Jurkat, Clone E6-1 (cell line): ENCODE measurements at regions not wholly inside any gene's neighbourhood (a gene's known extent, or its start where the extent isn't known, plus 50 kb on each side); places are given as distances from the start of the nearest gene placed in this dataset.

ENCODE experiments used
- DNase-seq: peaks from one replicate; pipeline ENCODE4 v3.0.0-alpha.2; 2011; ENCODE audit warnings: low read depth, low spot score
- H3K4me3 ChIP-seq: 2 replicates; pipeline ENCODE4 v1.5.1; 2011; ENCODE audit warnings: mild to moderate bottlenecking, low read length, control low read depth, moderate library complexity

- DNase-seq = no peak
- no peak overlapping the region for H3K4me3 ChIP-seq
Measured at GRCh38 chr18:46387441-46388131, 269.4 kb downstream of the LOXHD1 start.

- H3K4me3 ChIP-seq = no peak overlapping the region
- DNase-seq = no peak
Measured at GRCh38 chr18:46388286-46388685, 268.7 kb downstream of the LOXHD1 start.

GRCh38 chr18:46392576-46392975 lies 264.4 kb downstream of the LOXHD1 start:
- no peak overlapping the region for H3K4me3 ChIP-seq
- DNase-seq = no peak

DNA sequence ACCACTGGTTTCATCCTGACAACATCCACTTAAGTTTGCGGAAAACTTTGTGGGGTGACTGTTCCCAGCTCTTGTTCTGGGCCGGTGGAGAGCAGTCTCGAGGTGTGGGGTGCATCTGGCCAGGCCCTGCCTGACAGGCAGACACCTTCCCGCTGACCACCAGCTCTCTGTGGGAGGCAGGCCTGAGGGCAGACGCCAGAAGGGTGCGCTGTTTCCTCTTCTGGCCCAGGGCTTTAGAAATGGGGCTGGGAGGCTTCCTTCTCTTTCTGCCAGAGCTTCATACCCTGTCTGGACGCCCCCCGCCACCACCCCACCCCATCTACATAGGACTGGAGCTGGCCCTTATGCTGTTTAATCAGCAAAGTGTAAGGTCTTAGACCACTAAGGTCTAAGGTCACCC lies 263.8 kb downstream of the LOXHD1 start:
- DNase-seq = no peak
- no peak overlapping the region for H3K4me3 ChIP-seq

- no peak for DNase-seq
- no peak overlapping the region for H3K4me3 ChIP-seq
Measured at GRCh38 chr18:46393961-46394360, 263.1 kb downstream of the LOXHD1 start.

GRCh38 chr18:46395795-46396194 lies 261.2 kb downstream of the LOXHD1 start:
- DNase-seq = no peak
- no peak overlapping the region for H3K4me3 ChIP-seq

DNA sequence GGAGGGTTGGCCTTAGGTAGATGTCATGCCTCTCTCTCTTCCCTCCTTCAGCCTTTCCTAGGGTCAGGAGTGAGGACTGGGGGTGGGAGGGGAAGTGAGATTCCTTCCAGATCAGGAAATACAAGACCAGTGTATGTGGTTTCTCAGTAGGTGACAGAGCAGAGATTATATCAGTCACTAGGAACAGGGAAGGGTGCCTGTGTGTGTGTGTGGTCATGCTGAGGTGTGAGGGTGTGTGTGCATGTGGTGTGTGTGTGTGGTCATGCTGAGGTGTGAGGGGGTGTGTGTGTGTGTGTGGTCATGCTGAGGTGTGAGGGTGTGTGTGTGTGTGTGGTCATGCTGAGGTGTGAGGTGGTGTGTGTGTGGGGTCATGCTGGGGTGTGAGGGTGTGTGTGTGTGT lies 259.8 kb downstream of the LOXHD1 start:
- DNase-seq = no peak
- H3K4me3 ChIP-seq = no peak overlapping the region

GRCh38 chr18:46398005-46398404 lies 259.0 kb downstream of the LOXHD1 start:
- no peak for DNase-seq
- H3K4me3 ChIP-seq = no peak overlapping the region

- DNase-seq = no peak
- H3K4me3 ChIP-seq = no peak overlapping the region
Measured at GRCh38 chr18:46398625-46399024, 258.4 kb downstream of the LOXHD1 start.

DNA sequence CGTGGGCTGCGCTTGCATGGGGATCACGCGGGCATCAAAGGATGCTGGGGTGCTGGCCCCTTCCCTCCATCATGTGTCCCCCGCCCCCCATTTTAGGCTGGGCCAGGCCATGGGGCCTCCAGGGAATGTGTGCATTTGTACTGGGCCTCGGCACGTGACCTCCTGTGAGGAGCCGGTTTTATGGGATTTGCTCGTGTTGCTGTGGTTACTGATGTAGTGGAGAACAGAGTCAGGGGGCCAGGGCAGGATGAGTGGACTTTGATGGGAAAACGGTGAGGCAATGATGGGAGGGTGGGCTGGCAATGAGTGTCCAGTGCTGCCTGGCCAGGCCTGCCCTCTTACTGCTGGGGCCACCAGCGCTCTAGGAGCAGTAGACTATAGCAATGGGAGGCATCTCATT lies 257.7 kb downstream of the LOXHD1 start:
- no peak overlapping the region for H3K4me3 ChIP-seq
- DNase-seq = no peak

DNA sequence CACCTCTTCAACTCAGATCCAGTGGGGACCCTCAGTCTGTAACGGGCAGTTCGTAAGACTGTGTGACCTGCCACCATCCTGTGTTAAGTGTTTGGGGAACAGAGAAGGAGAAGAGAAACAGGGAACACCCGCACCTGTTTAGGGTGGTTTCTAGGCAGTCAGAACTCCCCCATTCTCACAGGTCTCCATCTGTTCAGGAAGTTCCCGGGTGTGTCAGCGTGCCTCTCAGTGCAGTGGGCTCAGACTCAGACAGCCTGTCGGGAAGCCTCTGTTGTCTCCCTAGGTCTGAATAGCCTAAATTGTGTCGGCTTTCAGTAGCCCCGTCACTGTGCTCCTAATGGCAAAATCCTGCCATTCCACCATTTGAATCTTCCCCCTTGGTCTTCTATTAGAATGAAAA lies 256.6 kb downstream of the LOXHD1 start:
- no peak overlapping the region for H3K4me3 ChIP-seq
- no peak for DNase-seq

- DNase-seq = no peak
Measured at GRCh38 chr18:46401486-46402070, 255.4 kb downstream of the LOXHD1 start.

GRCh38 chr18:46402396-46402795 lies 254.6 kb downstream of the LOXHD1 start:
- no peak overlapping the region for H3K4me3 ChIP-seq
- DNase-seq = no peak

More at GRCh38 chr18:46401486-46402070, 255.4 kb downstream of the LOXHD1 start:
- no peak overlapping the region for H3K4me3 ChIP-seq

DNA sequence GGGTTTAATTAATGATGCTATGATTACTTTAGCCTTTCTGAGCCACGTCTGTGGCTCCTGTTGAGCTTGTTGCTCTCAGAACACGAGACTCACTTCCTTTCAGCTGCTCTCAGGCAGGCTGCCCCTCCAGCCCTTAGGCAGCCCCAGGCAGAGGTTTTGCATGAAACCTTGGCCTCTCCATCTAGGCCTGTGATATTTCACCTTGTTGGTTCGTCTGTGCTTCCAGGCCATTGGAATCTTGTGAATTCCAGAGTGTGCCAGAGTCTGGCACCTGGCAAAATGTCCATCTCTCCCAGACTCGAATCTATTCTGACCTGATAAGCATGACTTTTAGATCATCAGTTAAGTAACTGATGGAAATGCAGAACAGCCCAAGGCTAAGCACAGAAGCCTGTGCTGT lies 254.1 kb downstream of the LOXHD1 start:
- DNase-seq = no peak
- no peak overlapping the region for H3K4me3 ChIP-seq

DNA sequence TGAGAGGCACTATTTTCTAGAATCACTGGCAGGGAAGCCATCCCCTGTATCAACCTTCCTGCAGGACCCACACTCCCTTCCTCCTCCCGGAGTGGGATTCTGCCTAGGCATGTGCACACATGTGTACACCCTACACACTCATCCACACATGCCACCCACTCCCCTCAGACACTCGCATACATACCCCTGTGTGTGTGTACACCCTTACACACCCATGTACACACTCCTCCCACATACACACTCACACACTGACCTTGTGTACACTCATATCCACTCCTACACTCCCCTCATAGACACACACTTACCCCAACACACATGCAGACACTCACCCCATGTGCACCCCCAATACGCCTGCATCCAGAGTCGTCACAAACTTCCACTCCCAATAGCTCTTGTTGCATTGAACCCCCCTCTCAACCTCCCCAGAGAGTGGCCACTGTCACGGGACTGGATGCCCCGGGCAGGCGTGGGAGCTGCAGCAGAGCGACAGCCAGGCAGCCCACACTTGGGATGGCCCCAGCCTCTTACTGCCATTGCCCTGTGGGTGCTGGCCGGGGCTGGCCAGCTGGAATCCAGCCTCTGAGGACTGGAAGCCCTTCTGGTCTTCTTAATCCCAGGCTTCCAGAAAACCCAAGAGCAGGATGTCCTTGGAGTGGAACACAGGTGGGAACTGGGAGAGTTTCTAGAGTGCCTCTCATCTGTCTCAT lies 251.0 kb downstream of the LOXHD1 start:
- DNase-seq = no peak
- H3K4me3 ChIP-seq = no peak overlapping the region

- H3K4me3 ChIP-seq = no peak overlapping the region
- no peak for DNase-seq
Measured at GRCh38 chr18:46406539-46406932, 250.5 kb downstream of the LOXHD1 start.

DNA sequence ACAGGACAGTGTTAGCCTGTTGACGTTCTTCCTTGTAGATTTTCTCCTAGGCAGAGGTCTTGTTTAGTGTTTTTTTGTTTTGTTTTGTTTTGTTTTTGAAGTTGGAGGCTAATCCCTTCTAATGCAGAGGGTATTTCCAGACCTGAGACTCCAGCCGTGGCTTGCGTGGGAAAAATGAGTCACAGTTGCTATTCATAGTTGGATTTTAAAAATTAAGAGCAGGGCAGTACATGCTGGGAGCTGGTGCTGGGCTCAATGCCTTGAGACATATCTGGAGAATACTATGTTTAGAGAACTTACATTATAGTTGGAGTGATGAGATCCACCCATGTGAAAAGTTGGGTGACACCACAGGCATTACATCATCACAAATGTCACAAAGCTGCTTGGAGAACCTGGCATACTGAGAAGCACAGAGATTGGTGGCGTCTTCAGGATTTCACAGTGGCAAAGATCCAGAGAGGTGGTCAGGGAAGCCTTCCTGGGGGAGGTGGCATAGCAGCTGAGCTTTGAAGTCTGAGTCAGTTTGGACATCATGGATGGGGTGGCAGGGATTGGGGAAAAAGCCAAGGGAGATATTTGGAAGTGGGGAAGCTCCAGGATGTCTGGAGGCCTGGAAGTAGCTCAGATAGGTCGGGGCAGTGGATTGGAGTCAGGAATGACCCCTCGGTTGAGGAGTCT lies 249.4 kb downstream of the LOXHD1 start:
- DNase-seq = no peak
- H3K4me3 ChIP-seq = no peak overlapping the region

DNA sequence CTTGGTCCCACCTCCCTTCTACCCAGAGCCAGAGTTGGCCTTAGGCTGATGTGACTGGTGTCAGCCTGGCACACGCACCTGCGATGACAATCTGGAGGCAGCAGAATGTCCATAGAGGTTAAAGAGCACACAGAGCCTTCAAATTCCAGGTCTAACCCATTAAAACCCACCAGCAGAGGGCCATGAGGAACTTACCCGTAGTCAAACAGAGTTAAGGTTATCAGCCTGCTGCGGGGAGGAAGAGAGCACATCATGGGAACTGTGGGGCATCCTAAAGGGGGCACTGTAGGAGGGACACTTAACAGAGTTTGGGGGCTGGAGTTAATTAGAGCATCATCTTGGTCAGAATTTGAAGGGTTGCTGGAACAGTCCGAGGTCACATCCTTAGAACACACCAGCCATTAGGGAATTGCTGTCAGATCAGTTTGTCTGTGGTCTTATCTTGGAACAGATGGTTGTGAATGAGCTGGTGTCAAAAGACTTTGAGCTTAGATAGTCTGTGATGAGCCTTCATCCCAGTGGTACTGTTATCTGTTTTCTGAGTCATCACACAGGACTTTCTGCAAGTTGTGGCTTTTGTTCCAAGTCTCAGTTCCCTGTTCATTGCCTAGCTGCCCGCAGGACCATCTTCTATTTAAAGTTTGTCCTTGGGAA lies 248.6 kb downstream of the LOXHD1 start:
- no peak overlapping the region for H3K4me3 ChIP-seq

GRCh38 chr18:46411191-46411828 lies 245.7 kb downstream of the LOXHD1 start:
- DNase-seq = no peak
- H3K4me3 ChIP-seq = no peak overlapping the region

More for the DNA sequence above, 248.6 kb downstream of the LOXHD1 start:
- DNase-seq = peak; percentile 24
